Ascending aorta (tissue), 2 donors: ENCODE measurements at regions not wholly inside any gene's neighbourhood (a gene's known extent, or its start where the extent isn't known, plus 50 kb on each side); places are given as distances from the start of the nearest gene placed in this dataset.

Source experiments
- DNase-seq, 2 donors: peaks; one replicate each; pipeline ENCODE4 v3.0.0-alpha.2; 2019; ENCODE audit warnings: low spot score in 2 of 2
- H3K27ac ChIP-seq, 2 donors: fragments of 200-600 bp; sonication (generic); one replicate each; pipeline ENCODE4 v1.5.1; 2016 to 2017; ENCODE audit warnings: mild to moderate bottlenecking in 1 of 2
- H3K27me3 ChIP-seq: fragments of 200-600 bp; sonication (generic); one replicate; pipeline ENCODE4 v1.5.1; 2017
- H3K36me3 ChIP-seq, 2 donors: fragments of 200-600 bp; sonication (generic); one replicate each; pipeline ENCODE4 v1.5.1; 2016
- H3K4me1 ChIP-seq, 2 donors: fragments of 200-600 bp; sonication (generic); one replicate each; pipeline ENCODE4 v1.5.1; 2016 to 2017; ENCODE audit warnings: mild to moderate bottlenecking in 1 of 2
- H3K4me3 ChIP-seq, 2 donors: fragments of 200-600 bp; sonication (generic); one replicate each; pipeline ENCODE4 v1.5.1; 2016 to 2017; ENCODE audit warnings: mild to moderate bottlenecking in 1 of 2
- H3K9me3 ChIP-seq, 2 donors: fragments of 200-600 bp; sonication (generic); one replicate each; pipeline ENCODE4 v1.5.1; 2016
- intact Hi-C: fragments of 100-400 bp; cut with DNase I; formaldehyde crosslinking; loops from one replicate; pipeline ENCODE4 v1.15.1; 2023
- TF ChIP-seq, protein P1 (sequence below), 3 experiments: fragments of 200-600 bp in 2 of 3; fragments of 450-650 bp in 1 of 3; sonication (generic) in 2 of 3; IDR thresholded peaks; one replicate each; pipeline ENCODE4 v1.5.1; 2016 to 2019; ENCODE audit warnings: antibody characterized with exemption in 3 of 3, mild to moderate bottlenecking in 1 of 3, moderate library complexity in 1 of 3

GRCh38 chr14:86539361-86540070 is 1009.6 kb downstream of the FLRT2 start:
- no peak overlapping the region for H3K4me3 ChIP-seq
- no peaks in the 10 kb centered on the region for H3K27me3 ChIP-seq
- H3K36me3 ChIP-seq = no peaks in the 10 kb centered on the region
- no peak for DNase-seq
- H3K27ac ChIP-seq = no peak overlapping the region
- no peaks in the 10 kb centered on the region for H3K9me3 ChIP-seq
- intact Hi-C loops = no loop called here
- no peaks in the 10 kb centered on the region for H3K4me1 ChIP-seq
- TF ChIP-seq, protein P1, sequence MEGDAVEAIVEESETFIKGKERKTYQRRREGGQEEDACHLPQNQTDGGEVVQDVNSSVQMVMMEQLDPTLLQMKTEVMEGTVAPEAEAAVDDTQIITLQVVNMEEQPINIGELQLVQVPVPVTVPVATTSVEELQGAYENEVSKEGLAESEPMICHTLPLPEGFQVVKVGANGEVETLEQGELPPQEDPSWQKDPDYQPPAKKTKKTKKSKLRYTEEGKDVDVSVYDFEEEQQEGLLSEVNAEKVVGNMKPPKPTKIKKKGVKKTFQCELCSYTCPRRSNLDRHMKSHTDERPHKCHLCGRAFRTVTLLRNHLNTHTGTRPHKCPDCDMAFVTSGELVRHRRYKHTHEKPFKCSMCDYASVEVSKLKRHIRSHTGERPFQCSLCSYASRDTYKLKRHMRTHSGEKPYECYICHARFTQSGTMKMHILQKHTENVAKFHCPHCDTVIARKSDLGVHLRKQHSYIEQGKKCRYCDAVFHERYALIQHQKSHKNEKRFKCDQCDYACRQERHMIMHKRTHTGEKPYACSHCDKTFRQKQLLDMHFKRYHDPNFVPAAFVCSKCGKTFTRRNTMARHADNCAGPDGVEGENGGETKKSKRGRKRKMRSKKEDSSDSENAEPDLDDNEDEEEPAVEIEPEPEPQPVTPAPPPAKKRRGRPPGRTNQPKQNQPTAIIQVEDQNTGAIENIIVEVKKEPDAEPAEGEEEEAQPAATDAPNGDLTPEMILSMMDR (IDR thresholded peaks at IDR 0.05) = no peak

GRCh38 chr14:86533834-86534233 is 1003.9 kb downstream of the FLRT2 start:
- no peaks in the 10 kb centered on the region for H3K4me1 ChIP-seq
- H3K9me3 ChIP-seq = no peaks in the 10 kb centered on the region
- TF ChIP-seq, protein P1 (IDR thresholded peaks at IDR 0.05) = no peak
- intact Hi-C loops = no loop called here
- no peak overlapping the region for H3K4me3 ChIP-seq
- H3K27ac ChIP-seq = no peak overlapping the region
- H3K27me3 ChIP-seq = no peaks in the 10 kb centered on the region
- DNase-seq = no peak
- no peaks in the 10 kb centered on the region for H3K36me3 ChIP-seq

DNA sequence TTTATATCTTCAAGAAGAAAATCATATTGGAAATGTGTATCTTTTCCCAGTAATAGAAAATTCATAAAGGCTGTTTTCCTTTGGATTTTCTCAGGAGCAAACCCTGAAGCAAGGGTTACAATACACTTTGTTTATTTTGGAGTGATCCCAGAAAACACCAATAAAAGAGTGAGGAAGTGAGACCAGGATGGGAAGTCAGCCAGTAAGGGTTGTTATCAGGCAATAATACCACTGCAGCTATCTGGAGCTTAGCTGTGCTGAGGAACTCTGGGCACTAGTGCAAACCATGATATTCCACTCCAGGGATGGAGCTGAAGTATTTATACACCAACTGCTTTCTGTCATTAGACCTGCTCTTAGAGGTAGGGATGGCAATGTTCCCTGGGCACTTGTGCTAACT is 1002.3 kb downstream of the FLRT2 start:
- H3K27ac ChIP-seq = no peak overlapping the region
- DNase-seq = no peak
- no peak overlapping the region for H3K4me3 ChIP-seq
- H3K36me3 ChIP-seq = no peaks in the 10 kb centered on the region
- intact Hi-C loops = no loop called here
- no peaks in the 10 kb centered on the region for H3K4me1 ChIP-seq
- no peaks in the 10 kb centered on the region for H3K27me3 ChIP-seq
- H3K9me3 ChIP-seq = no peaks in the 10 kb centered on the region
- TF ChIP-seq, protein P1 (IDR thresholded peaks at IDR 0.05) = no peak

DNA sequence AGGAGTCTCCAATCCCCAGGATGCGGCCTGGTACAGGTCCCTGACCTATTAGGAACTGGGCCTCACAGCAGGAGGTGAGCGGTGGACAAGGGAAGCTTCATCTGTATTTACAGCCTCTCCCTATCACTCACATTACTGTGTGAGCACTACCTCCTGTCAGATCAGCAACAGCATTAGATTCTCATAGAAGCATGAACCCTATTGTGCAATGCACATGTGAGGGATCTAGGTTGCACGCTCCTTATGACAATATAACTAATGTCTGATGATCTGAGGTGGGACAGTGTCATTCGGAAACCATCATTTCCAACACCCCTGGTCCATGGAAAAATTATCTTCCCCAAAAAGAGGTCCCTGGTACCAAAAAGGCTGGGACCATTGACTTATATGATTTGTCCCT is 1000.5 kb downstream of the FLRT2 start:
- TF ChIP-seq, protein P1 (IDR thresholded peaks at IDR 0.05) = no peak
- no peak overlapping the region for H3K27ac ChIP-seq
- H3K4me3 ChIP-seq = no peak overlapping the region
- no peaks in the 10 kb centered on the region for H3K36me3 ChIP-seq
- DNase-seq = no peak
- no peaks in the 10 kb centered on the region for H3K9me3 ChIP-seq
- no peaks in the 10 kb centered on the region for H3K27me3 ChIP-seq
- H3K4me1 ChIP-seq = no peaks in the 10 kb centered on the region
- intact Hi-C loops = no loop called here

- intact Hi-C loops = no loop called here
- TF ChIP-seq, protein P1 (IDR thresholded peaks at IDR 0.05) = no peak
Observed at GRCh38 chr14:86527312-86527711, 997.4 kb downstream of the FLRT2 start.

GRCh38 chr14:86525673-86526072 is 995.7 kb downstream of the FLRT2 start:
- Histone ChIP-seq H3K27ac (no peak overlapping the region), H3K36me3 (no peaks in the 10 kb centered on the region), H3K27me3 (no peaks in the 10 kb centered on the region), H3K4me3 (no peak overlapping the region), H3K4me1 (no peaks in the 10 kb centered on the region), H3K9me3 (no peaks in the 10 kb centered on the region)
- TF ChIP-seq, protein P1 (IDR thresholded peaks at IDR 0.05) = no peak
- intact Hi-C loops = no loop called here
- DNase-seq = no peak

More at GRCh38 chr14:86527312-86527711, 997.4 kb downstream of the FLRT2 start:
- DNase-seq = no peak
- no peaks in the 10 kb centered on the region for H3K27me3 ChIP-seq
- H3K4me1 ChIP-seq = no peaks in the 10 kb centered on the region
- no peak overlapping the region for H3K27ac ChIP-seq
- H3K9me3 ChIP-seq = no peaks in the 10 kb centered on the region
- no peaks in the 10 kb centered on the region for H3K36me3 ChIP-seq
- no peak overlapping the region for H3K4me3 ChIP-seq
